NCI-H748 (cell line): ENCODE measurements at regions not wholly inside any gene's neighbourhood (a gene's known extent, or its start where the extent isn't known, plus 50 kb on each side); places are given as distances from the start of the nearest gene placed in this dataset.
"Not testable (repeated sequence)": the region's sequence is repeated elsewhere in the genome, so short reads cannot be mapped to it uniquely, and the experiment has no call there.

Experiments
- DNase-seq: peaks from one replicate; lab custom pipeline; 2025; ENCODE audit not compliant: unreplicated experiment; lab: John Stamatoyannopoulos, UW

- DNase-seq, result peak; percentile 75
These were observed 63.0 kb downstream of the HOXA1 start for GRCh38 chr7:27032839-27033238.

GRCh38 chr7:27031289-27032172 lies 64.3 kb downstream of the HOXA1 start:
- DNase-seq, result no peak

- no peak for DNase-seq
These were observed 65.3 kb downstream of the HOXA1 start for GRCh38 chr7:27030393-27031050.

- no peak for DNase-seq
These were observed 70.5 kb downstream of the HOXA1 start for GRCh38 chr7:27025270-27025669.

- DNase-seq, result no peak
These were observed 85.7 kb downstream of the HOXA1 start for GRCh38 chr7:27010068-27010467.

- DNase-seq, result no peak
These were observed 95.3 kb downstream of the HOXA1 start for GRCh38 chr7:27000496-27000895.

- DNase-seq, result not testable (repeated sequence)
These were observed 97.5 kb downstream of the HOXA1 start for GRCh38 chr7:26998284-26998683.

- DNase-seq, result peak; percentile 7
These were observed 100.1 kb downstream of the HOXA1 start for GRCh38 chr7:26995666-26996065.

GRCh38 chr7:26993816-26994810 lies 101.7 kb downstream of the HOXA1 start:
- no peak for DNase-seq

- no peak for DNase-seq
These were observed 103.1 kb downstream of the HOXA1 start for GRCh38 chr7:26992670-26993069.

GRCh38 chr7:26991796-26992195 lies 104.0 kb downstream of the HOXA1 start:
- no peak for DNase-seq

- no peak for DNase-seq
These were observed 105.7 kb downstream of the HOXA1 start for GRCh38 chr7:26989897-26990670.

GRCh38 chr7:26988836-26989374 lies 106.9 kb downstream of the HOXA1 start:
- DNase-seq, result no peak

GRCh38 chr7:26987338-26987737 lies 108.5 kb downstream of the HOXA1 start:
- DNase-seq, result no peak

GRCh38 chr7:26978146-26978545 lies 113.8 kb upstream of the SKAP2 start:
- DNase-seq, result no peak

GRCh38 chr7:26976840-26977239 lies 112.5 kb upstream of the SKAP2 start:
- no peak for DNase-seq

GRCh38 chr7:26971924-26972323 lies 107.5 kb upstream of the SKAP2 start:
- DNase-seq, result not testable (repeated sequence)

GRCh38 chr7:26965724-26966123 lies 101.3 kb upstream of the SKAP2 start:
- no peak for DNase-seq

- DNase-seq, result no peak
These were observed 99.9 kb upstream of the SKAP2 start for GRCh38 chr7:26964156-26964808.

- DNase-seq, result no peak
These were observed 94.9 kb upstream of the SKAP2 start for GRCh38 chr7:26959290-26959689.
